HFFc6 (cell line): ENCODE measurements at regions not wholly inside any gene's neighbourhood (a gene's known extent, or its start where the extent isn't known, plus 50 kb on each side); places are given as distances from the start of the nearest gene placed in this dataset.

Experiments used
- DNase-seq: peaks from one replicate; pipeline ENCODE4 v3.0.0-alpha.2; 2018
- H3K27ac Mint-ChIP-seq: 2 replicates; pipeline ENCODE4 v1.8.0; 2020; ENCODE audit warnings: mild to moderate bottlenecking, mixed read lengths
- H3K27me3 Mint-ChIP-seq: 2 replicates; pipeline ENCODE4 v1.8.0; 2021; ENCODE audit warnings: mild to moderate bottlenecking, moderate library complexity, mixed read lengths; ENCODE audit not compliant: insufficient read depth
- H3K36me3 Mint-ChIP-seq: 2 replicates; pipeline ENCODE4 v1.8.0; 2021; ENCODE audit warnings: low read depth, mixed read lengths
- H3K4me1 Mint-ChIP-seq: 2 replicates; pipeline ENCODE4 v1.8.0; 2020; ENCODE audit warnings: low read depth, mixed read lengths
- H3K4me3 Mint-ChIP-seq: 2 replicates; pipeline ENCODE4 v1.8.0; 2020; ENCODE audit warnings: mild to moderate bottlenecking, moderate library complexity, mixed read lengths
- H3K9me3 Mint-ChIP-seq: 2 replicates; pipeline ENCODE4 v1.8.0; 2020; ENCODE audit warnings: mild to moderate bottlenecking, mixed read lengths
- CTCF ChIP-seq: fragments of 200-600 bp; sonication (generic); IDR thresholded peaks from 2 replicates; pipeline ENCODE4 v1.5.0; 2021; ENCODE audit warnings: antibody characterized with exemption, mild to moderate bottlenecking

GRCh38 chr14:85169381-85169780, 360.6 kb upstream of the FLRT2 start:
- H3K27ac Mint-ChIP-seq, result no peak overlapping the region
- H3K9me3 Mint-ChIP-seq, result no peaks in the 10 kb centered on the region
- H3K4me1 Mint-ChIP-seq, result peaks cover 9% of the 10 kb centered on the region
- TF ChIP-seq CTCF, result no peak
- no peaks in the 10 kb centered on the region for H3K27me3 Mint-ChIP-seq
- no peak for DNase-seq
- H3K4me3 Mint-ChIP-seq, result no peak overlapping the region
- no peaks in the 10 kb centered on the region for H3K36me3 Mint-ChIP-seq

- H3K9me3 Mint-ChIP-seq, result no peaks in the 10 kb centered on the region
- peaks cover 25% of the 10 kb centered on the region for H3K4me1 Mint-ChIP-seq
- no peak overlapping the region for H3K27ac Mint-ChIP-seq
- no peak for DNase-seq
- no peaks in the 10 kb centered on the region; the same call in 1 of the 2 replicates for H3K27me3 Mint-ChIP-seq
- H3K36me3 Mint-ChIP-seq, result no peaks in the 10 kb centered on the region
- no peak for TF ChIP-seq CTCF
- no peak overlapping the region for H3K4me3 Mint-ChIP-seq
These were observed 357.7 kb upstream of the FLRT2 start for GRCh38 chr14:85172290-85172689.

- no peaks in the 10 kb centered on the region for H3K36me3 Mint-ChIP-seq
- no peak for DNase-seq
- H3K27ac Mint-ChIP-seq, result no peak overlapping the region
- no peak overlapping the region for H3K4me3 Mint-ChIP-seq
- no peak for TF ChIP-seq CTCF
- peaks cover 18% of the 10 kb centered on the region for H3K4me1 Mint-ChIP-seq
- no peaks in the 10 kb centered on the region for H3K9me3 Mint-ChIP-seq
- H3K27me3 Mint-ChIP-seq, result no peaks in the 10 kb centered on the region; the same call in 1 of the 2 replicates
These were observed 357.0 kb upstream of the FLRT2 start for GRCh38 chr14:85172889-85173477.

- Mint-ChIP-seq H3K4me3 (no peak overlapping the region), H3K4me1 (peaks cover 18% of the 10 kb centered on the region), H3K27ac (no peak overlapping the region), H3K27me3 (peaks cover 2% of the 10 kb centered on the region), H3K9me3 (no peaks in the 10 kb centered on the region), H3K36me3 (no peaks in the 10 kb centered on the region)
- DNase-seq, result peak; percentile 20
- no peak for TF ChIP-seq CTCF
These were observed 354.4 kb upstream of the FLRT2 start for GRCh38 chr14:85175556-85175955.

GRCh38 chr14:85178864-85179263, 351.1 kb upstream of the FLRT2 start:
- peaks cover 2% of the 10 kb centered on the region for H3K27me3 Mint-ChIP-seq
- H3K27ac Mint-ChIP-seq, result no peak overlapping the region
- peaks cover 18% of the 10 kb centered on the region for H3K4me1 Mint-ChIP-seq
- no peak for DNase-seq
- no peak overlapping the region for H3K4me3 Mint-ChIP-seq
- no peak for TF ChIP-seq CTCF
- H3K36me3 Mint-ChIP-seq, result no peaks in the 10 kb centered on the region
- H3K9me3 Mint-ChIP-seq, result no peaks in the 10 kb centered on the region

- no peak for DNase-seq
- Mint-ChIP-seq H3K9me3 (no peaks in the 10 kb centered on the region), H3K4me3 (no peak overlapping the region), H3K27ac (no peak overlapping the region), H3K27me3 (peaks cover 4% of the 10 kb centered on the region), H3K4me1 (peaks cover 4% of the 10 kb centered on the region), H3K36me3 (no peaks in the 10 kb centered on the region)
- TF ChIP-seq CTCF, result no peak
These were observed 349.1 kb upstream of the FLRT2 start for GRCh38 chr14:85180876-85181275.
